GM13976 (cell line): ENCODE measurements at regions not wholly inside any gene's neighbourhood (a gene's known extent, or its start where the extent isn't known, plus 50 kb on each side); places are given as distances from the start of the nearest gene placed in this dataset.

Source experiments
- DNase-seq: peaks from one replicate; pipeline ENCODE4 v3.0.0; 2012; ENCODE audit warnings: low spot score
- in situ Hi-C: fragments of 300-500 bp; cut with MboI; formaldehyde crosslinking; loops from one replicate; pipeline ENCODE4 v1.12.0; 2022; ENCODE audit warnings: low sequenced_read_pairs, mixed read lengths, inconsistent platforms; ENCODE audit not compliant: unreplicated experiment
- TF ChIP-seq, protein P1 (sequence below): IDR thresholded peaks from 2 replicates; pipeline ENCODE4 v1.5.1; 2012; ENCODE audit warnings: borderline replicate concordance, mild to moderate bottlenecking; ENCODE audit not compliant: insufficient read depth; ENCODE audit errors: extremely low read depth, missing control alignments, control extremely low read depth

DNA sequence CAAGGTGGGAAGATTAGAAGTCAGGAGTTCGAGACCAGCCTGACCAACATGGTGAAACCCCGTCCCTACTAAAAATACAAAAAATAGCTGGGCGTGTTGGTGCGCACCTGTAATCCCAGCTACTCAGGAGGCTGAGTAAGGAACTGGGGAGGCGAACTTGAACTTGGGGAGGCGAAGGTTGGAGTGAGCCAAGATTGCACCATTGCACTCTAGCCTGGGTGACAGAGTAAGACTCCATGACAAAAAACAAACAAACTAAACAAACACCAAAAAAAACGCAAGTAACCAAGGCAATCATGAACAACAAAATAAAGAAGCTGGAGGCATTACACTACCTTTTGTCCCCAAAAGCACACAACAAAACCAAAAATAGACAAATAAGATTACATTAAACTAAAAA lies 547.3 kb upstream of the GBE1 start:
- DNase-seq: no peak
- in situ Hi-C loops: no loop called here
- TF ChIP-seq, protein P1, sequence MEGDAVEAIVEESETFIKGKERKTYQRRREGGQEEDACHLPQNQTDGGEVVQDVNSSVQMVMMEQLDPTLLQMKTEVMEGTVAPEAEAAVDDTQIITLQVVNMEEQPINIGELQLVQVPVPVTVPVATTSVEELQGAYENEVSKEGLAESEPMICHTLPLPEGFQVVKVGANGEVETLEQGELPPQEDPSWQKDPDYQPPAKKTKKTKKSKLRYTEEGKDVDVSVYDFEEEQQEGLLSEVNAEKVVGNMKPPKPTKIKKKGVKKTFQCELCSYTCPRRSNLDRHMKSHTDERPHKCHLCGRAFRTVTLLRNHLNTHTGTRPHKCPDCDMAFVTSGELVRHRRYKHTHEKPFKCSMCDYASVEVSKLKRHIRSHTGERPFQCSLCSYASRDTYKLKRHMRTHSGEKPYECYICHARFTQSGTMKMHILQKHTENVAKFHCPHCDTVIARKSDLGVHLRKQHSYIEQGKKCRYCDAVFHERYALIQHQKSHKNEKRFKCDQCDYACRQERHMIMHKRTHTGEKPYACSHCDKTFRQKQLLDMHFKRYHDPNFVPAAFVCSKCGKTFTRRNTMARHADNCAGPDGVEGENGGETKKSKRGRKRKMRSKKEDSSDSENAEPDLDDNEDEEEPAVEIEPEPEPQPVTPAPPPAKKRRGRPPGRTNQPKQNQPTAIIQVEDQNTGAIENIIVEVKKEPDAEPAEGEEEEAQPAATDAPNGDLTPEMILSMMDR: no peak

DNA sequence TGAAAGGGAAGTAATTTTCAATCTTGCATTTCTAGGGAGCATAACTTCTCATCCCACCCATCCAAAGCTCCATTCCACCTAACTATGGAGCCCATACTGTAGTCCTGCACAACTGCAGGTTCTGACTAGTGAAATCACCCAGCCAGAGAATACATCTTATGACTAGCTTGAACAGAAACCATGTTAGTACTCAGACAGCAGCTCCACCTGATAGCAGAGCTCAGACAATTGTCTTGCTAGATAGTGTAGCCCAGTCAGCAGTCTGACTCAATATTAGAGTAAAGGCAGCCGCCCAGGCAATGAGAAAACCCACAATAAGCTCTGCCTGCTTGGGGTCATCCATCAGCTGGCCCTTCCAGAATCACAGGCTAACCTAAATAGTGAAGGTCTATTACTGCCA lies 544.7 kb upstream of the GBE1 start:
- TF ChIP-seq, protein P1: no peak
- in situ Hi-C loops: no loop called here
- DNase-seq: no peak

DNA sequence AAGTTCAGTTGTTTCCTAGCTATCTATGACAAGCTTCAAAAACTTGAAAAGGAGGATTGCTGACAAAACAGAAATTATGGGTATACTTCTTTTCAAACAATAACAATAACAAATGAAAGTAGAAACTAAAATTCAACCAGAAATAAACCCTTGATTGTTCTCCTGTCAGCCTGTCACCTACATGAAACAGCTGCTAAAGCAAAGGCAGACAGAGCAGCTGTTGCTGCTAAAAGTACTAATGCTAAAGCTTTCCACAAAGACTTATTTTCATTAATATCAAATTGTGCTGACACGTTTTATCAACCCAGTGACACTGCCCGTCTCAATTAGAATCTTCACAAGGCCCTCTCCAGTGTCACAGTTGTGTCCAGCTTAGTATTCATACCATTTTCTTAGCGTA lies 533.2 kb upstream of the GBE1 start:
- DNase-seq: no peak
- in situ Hi-C loops: no loop called here
- TF ChIP-seq, protein P1: no peak

DNA sequence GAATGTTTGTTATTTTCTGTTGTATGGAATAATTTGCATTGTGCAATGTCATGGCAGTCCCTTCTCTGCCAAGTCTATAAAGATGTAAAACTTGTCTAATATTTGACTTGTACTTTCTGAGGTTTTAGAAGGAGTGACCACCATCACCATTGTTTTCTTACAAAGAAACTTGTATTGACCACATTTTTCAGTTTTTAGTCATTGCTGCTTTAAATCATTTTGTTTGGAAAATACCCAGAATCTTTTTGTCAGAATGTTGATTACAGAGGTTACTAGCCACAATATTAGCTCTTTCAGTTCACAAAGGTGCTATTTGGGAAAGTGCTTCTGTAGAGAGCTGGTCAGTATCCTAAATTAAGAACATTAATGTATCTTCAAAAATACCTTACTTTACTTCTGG lies 532.4 kb upstream of the GBE1 start:
- in situ Hi-C loops: no loop called here
- TF ChIP-seq, protein P1: no peak
- DNase-seq: peak; percentile 25

DNA sequence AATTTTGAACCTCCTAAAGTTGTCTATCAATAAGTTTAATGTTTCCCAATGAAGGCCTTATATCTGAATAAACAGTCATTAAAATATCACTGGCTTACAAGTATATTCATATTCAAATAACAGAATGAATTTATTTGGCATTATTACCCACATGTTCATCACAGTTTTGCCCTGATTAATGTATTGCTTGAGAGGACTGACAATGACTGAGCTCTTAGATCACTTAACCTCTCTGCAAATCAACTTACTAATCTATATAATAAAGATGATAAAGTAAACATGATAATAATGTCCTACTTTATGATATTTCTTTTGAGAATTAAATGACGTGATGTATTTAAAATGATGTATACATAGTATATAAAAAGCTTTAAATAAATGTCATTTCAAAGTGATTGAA lies 532.0 kb upstream of the GBE1 start:
- DNase-seq: no peak
- in situ Hi-C loops: no loop called here
- TF ChIP-seq, protein P1: no peak

DNA sequence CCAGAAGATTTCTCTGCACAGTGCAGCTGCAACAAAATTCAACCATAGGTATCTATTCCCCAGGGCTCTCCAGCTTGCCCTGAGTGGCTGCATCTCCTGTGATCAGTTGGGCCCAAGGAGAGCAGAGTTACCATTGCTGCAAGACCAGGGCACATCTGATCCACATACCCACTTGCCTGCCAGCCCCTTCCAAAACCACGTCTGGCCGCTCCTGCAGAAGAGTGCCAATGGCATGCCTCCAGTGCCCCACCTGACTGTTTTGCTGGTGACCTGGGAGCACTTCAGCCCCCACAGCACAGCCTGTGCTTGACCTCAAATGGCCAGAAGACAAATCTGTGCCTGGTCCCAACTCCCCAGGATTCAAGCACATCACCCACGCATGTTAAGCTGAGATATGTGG lies 526.1 kb upstream of the GBE1 start:
- TF ChIP-seq, protein P1: no peak
- no peak for DNase-seq
- in situ Hi-C loops: no loop called here

DNA sequence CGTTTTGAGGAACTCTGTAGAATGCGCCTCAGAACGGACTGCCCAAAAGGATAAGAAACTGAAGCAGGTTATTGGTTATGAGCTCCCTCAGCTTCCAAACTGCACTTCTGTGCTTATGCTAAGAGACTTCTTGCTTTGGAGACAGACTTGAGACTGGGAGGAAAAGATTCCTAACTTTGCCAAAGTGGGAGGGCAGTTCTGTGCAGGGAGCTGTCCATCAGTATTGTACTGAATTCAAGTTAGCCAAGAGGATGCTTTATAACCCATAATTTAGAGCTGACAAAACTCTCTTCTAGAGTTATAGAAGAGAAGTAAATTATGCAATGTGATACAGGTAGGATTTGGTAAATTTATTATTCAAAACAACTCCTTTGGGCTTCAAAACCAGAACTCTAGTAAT lies 519.8 kb upstream of the GBE1 start:
- DNase-seq: no peak
- in situ Hi-C loops: no loop called here
- TF ChIP-seq, protein P1: no peak
